GM06990 (cell line): ENCODE measurements at regions not wholly inside any gene's neighbourhood (a gene's known extent, or its start where the extent isn't known, plus 50 kb on each side); places are given as distances from the start of the nearest gene placed in this dataset.
"Not testable (repeated sequence)": the region's sequence is repeated elsewhere in the genome, so short reads cannot be mapped to it uniquely, and the experiment has no call there.

Experiments
- DNase-seq: peaks from one replicate; pipeline ENCODE4 v3.0.0-alpha.2; 2011; ENCODE audit not compliant: insufficient read length; ENCODE audit errors: extremely low read depth
- H3K27me3 ChIP-seq: replicated peaks from 2 replicates; pipeline ENCODE4 v1.6.0; 2011; ENCODE audit warnings: low read length; ENCODE audit not compliant: control insufficient read depth, insufficient read depth
- H3K36me3 ChIP-seq: 2 replicates; pipeline ENCODE4 v1.5.1; 2011; ENCODE audit warnings: low read length; ENCODE audit not compliant: control insufficient read depth, insufficient read depth
- H3K4me3 ChIP-seq: replicated peaks from 2 replicates; pipeline ENCODE4 v1.5.1; 2011; ENCODE audit warnings: low read depth, mild to moderate bottlenecking, control low read depth, low read length
- TF ChIP-seq, protein P1 (sequence below): IDR thresholded peaks from 2 replicates; pipeline ENCODE4 v1.5.1; 2011; ENCODE audit warnings: low read length, control low read depth, mild to moderate bottlenecking, inconsistent platforms; ENCODE audit not compliant: insufficient read depth, poor library complexity, severe bottlenecking

DNA sequence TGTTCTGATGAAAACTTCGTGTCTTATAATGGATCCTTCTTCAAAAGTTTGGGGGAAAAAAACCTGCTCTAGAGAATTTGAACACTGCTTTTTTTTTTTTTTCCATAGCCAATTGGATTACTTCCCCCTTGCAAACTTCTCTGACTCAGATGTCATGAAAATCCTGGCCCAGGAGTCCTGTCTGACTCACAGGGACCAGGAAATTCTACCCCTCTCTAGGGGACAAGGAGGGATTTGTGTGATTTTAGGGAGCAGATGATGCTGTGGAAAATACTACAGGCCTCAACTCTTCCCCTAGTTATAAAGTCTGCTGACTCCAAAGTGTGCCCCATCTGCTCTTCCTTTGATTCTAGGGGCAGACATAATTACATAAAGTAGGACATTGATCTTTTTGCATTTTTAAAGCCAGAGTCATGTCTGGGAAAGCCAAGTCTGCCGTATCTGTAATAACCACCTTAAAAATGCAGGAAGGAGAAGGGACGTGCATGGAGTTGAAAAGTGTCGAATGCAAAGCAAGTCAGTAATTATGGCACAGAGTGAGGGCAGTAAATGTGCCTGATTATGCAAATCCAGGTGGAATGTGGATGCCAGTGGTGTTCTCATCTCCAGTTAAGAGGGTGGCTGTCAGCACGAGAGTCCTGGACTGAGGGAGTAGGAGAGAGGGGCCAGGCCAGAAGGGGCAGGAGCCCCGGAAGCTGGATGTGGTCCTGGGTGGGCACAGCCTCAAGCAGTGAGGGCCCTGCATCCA lies 144.3 kb upstream of the SULF2 start:
- no peak overlapping the region for H3K4me3 ChIP-seq
- H3K36me3 ChIP-seq = no peaks in the 10 kb centered on the region
- TF ChIP-seq, protein P1, sequence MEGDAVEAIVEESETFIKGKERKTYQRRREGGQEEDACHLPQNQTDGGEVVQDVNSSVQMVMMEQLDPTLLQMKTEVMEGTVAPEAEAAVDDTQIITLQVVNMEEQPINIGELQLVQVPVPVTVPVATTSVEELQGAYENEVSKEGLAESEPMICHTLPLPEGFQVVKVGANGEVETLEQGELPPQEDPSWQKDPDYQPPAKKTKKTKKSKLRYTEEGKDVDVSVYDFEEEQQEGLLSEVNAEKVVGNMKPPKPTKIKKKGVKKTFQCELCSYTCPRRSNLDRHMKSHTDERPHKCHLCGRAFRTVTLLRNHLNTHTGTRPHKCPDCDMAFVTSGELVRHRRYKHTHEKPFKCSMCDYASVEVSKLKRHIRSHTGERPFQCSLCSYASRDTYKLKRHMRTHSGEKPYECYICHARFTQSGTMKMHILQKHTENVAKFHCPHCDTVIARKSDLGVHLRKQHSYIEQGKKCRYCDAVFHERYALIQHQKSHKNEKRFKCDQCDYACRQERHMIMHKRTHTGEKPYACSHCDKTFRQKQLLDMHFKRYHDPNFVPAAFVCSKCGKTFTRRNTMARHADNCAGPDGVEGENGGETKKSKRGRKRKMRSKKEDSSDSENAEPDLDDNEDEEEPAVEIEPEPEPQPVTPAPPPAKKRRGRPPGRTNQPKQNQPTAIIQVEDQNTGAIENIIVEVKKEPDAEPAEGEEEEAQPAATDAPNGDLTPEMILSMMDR = no peak
- DNase-seq = no peak
- no peaks in the 10 kb centered on the region for H3K27me3 ChIP-seq

DNA sequence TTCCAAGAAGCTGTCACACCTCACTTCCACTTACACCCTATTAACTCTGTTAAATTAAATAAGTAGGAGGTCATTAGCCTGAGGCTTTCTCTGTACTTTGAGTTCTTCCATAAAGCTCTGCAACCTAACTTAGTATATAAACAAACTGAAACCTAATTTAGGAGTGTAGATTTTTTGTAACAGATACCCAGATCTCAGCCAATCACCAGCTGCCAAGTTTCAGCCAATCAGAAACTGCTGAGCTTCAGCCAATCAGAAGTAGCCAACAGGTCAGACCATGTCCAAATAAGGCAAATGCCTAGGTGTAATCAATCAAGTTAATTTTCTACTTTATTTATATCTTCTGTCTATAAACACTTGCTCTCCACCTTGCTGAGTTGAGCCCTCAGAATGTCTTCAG lies 142.7 kb upstream of the SULF2 start:
- TF ChIP-seq, protein P1 = no peak
- H3K4me3 ChIP-seq = no peak overlapping the region
- no peaks in the 10 kb centered on the region for H3K36me3 ChIP-seq
- no peak for DNase-seq
- H3K27me3 ChIP-seq = no peaks in the 10 kb centered on the region

DNA sequence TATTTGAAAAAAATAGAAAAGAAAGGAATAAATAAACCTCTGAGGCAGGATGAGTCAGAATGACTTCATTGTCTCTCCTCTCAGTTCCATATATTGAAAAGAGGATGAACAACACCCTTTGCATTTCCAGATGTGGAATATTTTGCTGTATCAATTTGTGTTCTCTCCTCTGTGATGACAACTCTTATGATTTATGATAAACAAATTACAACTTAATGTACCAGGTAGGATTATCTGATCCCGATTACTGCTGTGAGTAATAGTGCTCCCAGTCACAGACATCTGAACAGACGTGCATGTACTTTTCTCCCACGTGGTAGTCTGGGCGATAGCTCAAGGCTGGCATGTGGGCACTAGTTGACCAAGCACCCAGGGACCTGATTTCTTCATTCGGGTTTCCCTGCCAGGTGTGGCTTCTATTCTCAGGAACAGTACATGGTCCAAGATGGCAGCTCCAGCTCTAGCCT lies 142.1 kb upstream of the SULF2 start:
- no peak overlapping the region for H3K4me3 ChIP-seq
- no peak for DNase-seq
- no peaks in the 10 kb centered on the region for H3K27me3 ChIP-seq
- TF ChIP-seq, protein P1 = no peak
- H3K36me3 ChIP-seq = no peaks in the 10 kb centered on the region

DNA sequence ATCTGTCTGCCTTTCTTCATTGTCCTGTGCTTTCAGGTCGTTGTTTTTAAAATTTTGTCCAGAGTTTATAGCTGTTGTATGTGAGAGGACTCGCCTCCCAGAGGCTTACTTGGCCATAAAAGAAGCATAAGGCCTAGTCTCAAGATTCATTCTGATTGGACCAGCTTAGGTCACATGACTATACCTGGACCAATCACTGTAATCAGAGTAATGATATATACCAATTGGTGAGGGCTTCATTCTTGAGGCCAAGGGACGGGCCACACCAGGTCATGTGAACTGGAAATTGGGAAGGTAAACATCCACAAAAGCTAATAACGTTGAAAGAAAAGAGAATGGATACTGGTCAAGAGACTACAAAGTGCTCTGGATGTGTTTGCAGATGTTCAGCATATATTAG lies 141.4 kb upstream of the SULF2 start:
- H3K4me3 ChIP-seq = no peak overlapping the region
- DNase-seq = no peak
- TF ChIP-seq, protein P1 = no peak
- H3K27me3 ChIP-seq = no peaks in the 10 kb centered on the region
- H3K36me3 ChIP-seq = no peaks in the 10 kb centered on the region

DNA sequence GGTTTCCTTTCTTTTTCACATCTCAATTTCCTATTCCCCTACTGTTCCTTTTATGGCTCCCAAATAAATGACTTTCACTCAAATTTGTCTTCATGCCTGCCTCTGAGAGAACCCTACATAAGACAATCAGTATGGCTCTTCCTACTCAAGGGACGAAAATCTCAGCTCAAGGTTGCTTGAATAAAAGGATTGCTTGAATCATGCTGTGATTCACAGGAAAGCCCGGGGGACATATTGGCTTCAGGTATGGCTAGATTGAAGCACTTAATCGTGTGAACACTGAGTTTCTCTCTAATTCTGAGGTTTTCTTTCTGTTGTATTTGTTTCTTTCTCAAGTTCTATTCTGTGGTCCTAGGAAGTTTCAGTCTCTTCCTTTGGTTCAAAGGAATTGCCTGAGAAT lies 140.3 kb upstream of the SULF2 start:
- no peak for DNase-seq
- TF ChIP-seq, protein P1 = no peak

DNA sequence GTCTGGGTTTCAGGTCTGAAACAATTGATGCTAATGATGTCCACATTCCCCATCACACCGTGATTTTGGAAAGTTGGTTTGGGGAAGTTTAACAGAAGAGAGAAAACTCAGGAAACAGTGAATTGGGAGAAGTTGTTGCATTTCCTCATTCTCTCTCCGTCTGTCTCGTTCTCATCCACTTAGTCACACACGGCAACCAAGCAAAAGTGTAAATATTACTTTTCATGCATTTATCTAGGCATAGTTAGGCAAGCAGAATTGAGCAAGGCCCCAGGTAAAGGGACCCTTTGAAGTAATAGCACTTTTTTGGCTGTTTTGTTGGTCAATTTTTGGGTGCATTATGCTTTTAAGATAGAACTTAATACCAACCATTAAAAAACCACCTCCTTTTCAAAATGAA lies 137.0 kb upstream of the SULF2 start:
- TF ChIP-seq, protein P1 = no peak
- H3K27me3 ChIP-seq = no peaks in the 10 kb centered on the region
- H3K36me3 ChIP-seq = no peaks in the 10 kb centered on the region
- no peak for DNase-seq
- H3K4me3 ChIP-seq = no peak overlapping the region

More for the DNA sequence above, 140.3 kb upstream of the SULF2 start:
- H3K36me3 ChIP-seq = no peaks in the 10 kb centered on the region
- no peaks in the 10 kb centered on the region for H3K27me3 ChIP-seq
- H3K4me3 ChIP-seq = no peak overlapping the region

DNA sequence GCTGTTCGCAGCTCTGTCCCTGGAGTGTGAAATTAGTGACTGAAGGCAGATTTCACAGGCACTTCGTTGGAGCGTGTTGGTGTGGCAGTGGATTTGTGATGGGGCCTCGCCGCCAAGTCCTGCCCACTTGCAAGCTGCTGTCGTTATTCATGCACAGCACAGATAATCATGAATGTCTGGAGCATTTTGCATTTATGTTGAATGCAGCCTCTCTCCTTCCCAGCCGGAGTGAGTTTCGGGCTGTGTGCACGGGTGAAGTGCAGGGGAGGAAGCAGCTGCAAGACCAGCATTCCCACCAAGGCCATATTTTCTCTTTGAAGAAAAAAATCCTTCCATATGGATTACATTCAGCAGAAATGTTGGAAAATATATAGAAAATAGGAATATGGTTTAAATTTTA lies 136.5 kb upstream of the SULF2 start:
- not testable (repeated sequence) for H3K4me3 ChIP-seq, H3K36me3 ChIP-seq, DNase-seq, H3K27me3 ChIP-seq
